Activated effector memory CD4-positive, alpha-beta T cell treated with Interleukin-2 at 50 U/mL for 16 hours (primary cell): ENCODE measurements at regions not wholly inside any gene's neighbourhood (a gene's known extent, or its start where the extent isn't known, plus 50 kb on each side); places are given as distances from the start of the nearest gene placed in this dataset.

Experiments
- DNase-seq: peaks from one replicate; pipeline ENCODE4 v3.0.0-alpha.2; 2020

- no peak for DNase-seq
Measured at GRCh38 chr9:107064378-107064777, 201.4 kb downstream of the ZNF462 start.

GRCh38 chr9:107065549-107065948 is 202.6 kb downstream of the ZNF462 start:
- no peak for DNase-seq

DNA sequence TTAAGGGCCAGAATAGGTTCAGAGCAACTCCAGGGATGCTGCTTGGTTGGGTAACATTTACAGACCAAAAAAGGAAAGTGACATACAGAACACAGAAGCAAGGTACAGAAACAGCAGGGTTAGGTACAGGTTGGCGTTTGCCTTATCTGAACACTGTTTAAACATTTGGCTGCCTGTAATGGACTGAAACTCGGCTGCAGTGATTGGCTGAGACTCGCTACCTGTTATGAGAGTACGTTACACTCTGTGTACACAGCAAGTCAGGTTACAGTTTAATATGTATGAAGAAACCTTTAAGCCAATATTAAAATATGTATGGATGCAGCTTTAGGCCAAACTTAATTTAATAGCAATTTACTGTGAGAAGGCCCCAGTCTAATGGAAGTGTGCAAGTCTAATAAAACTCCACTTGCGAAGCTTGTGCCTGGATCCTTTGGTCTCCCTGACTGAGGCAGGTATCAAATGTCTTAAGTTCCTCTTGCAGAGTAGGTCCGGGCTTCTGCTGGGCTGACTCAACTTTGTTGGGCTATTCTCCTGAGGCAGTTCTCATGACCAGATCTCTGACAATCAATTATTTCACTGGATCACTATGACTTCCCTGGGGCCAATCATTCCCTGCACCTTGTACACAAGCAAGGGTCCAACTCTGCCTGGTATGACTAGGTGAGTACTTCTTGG is 204.9 kb downstream of the ZNF462 start:
- DNase-seq, result no peak

GRCh38 chr9:107068581-107068980 is 205.6 kb downstream of the ZNF462 start:
- no peak for DNase-seq

- no peak for DNase-seq
Measured at GRCh38 chr9:107070586-107070985, 207.6 kb downstream of the ZNF462 start.

- DNase-seq, result no peak
Measured at GRCh38 chr9:107078061-107078460, 205.0 kb upstream of the RAD23B start.

DNA sequence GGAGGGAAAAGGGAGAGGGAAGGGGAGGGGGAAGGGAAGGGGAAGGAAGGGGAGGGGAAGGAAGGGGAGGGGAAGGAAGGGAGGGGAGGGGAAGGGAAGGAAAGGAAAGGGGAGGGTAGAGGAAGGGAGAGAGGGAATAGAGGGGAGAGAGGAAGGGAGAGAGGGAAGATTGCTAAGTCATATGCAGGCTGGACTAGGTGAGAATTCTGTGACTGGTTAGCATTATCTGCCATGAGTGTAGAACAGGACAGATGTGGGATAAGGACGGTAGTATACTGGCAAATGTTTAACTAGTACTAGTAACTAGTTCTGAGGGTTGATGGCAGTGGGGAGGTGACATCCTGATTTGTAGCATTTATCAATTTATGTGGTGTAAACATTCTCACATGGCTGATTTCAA is 203.5 kb upstream of the RAD23B start:
- DNase-seq, result no peak

GRCh38 chr9:107080130-107080529 is 202.9 kb upstream of the RAD23B start:
- no peak for DNase-seq

- DNase-seq, result no peak
Measured at GRCh38 chr9:107086460-107086859, 196.6 kb upstream of the RAD23B start.

DNA sequence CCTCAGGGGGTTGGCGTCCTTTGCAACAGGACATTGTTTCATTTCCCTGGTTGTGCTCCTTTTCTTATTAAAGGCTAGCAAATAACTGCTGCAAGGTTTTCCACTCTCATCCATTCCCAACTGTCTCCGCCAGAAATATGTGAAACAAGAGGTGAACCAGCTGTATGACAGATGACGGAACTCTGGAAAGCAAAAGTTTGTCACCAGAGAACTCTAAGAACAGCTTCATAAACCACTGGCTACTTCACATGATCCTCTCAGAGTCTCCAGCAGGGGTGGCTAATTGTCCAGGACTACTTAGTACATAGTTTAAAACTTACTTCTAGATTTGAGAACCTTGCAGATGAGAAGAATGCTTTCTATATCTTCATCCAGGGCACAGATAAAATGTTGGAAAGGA is 195.9 kb upstream of the RAD23B start:
- DNase-seq, result no peak

DNA sequence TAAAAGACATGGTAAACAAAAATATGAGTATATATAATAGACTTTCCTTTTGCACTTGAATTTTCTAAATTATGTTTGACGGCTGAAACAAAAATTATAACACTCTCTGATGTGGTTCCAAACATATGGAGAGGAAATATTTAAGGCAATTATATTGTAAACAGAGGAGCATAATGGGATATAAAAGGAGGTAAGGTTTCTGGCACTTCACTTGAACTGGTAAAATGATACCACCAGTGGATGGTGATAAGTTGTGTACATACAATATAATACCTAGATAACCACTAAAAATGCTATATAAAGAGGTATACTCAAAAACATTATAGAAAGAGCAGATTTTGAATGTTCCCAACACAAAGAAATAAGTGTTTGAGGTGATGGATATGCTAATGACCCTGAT is 192.9 kb upstream of the RAD23B start:
- DNase-seq, result no peak

DNA sequence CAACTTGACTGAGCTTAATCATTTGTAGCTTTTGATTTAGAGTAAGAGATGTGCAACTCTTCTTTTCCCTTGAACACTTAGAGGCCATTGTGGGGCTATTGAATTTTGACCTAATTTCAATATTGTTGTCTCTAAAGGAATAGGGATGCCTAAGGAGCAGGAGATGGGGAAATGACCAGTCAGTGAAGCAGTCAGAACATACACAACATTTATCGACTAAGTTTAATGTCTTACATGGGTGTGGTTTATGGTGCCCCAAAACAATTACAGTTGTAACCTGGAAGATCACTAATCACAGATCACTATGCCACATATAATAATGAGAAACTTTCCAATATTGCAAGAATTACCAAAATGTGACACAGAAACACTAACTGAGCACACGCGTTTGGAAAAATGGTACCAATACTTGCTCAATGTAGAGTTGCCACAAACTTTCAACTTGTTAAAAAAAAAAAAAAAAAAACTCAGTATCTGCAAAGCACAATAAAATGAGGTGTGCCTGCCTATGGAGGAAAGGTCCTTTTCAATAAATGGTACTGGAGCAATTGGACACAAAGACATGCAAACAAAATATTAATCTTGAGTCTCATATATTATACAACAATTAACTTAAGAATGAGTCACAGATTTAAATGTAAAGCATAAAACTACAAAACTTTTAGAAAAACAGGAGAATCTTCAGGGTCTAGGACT is 189.6 kb upstream of the RAD23B start:
- DNase-seq, result no peak

GRCh38 chr9:107094370-107094769 is 188.7 kb upstream of the RAD23B start:
- DNase-seq, result no peak

DNA sequence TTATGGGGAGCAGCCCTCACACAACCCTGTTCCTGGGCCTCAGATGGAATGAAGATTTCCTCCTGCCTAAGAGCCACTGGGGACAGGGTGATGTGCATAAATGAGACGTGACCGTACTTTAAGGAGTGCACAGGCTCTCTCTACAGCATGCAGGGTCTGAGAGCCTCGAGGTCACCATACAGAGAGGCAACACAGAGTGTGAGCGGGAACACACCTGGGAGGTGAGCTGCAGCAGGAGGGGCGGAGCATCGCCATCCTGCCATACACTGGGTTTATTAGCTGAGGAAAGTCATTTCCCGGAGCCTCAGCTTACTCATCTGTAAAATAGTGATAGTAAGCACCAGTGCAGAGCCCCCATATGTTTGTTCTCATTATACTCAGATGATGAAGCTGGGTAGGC is 182.5 kb upstream of the RAD23B start:
- DNase-seq, result no peak

DNA sequence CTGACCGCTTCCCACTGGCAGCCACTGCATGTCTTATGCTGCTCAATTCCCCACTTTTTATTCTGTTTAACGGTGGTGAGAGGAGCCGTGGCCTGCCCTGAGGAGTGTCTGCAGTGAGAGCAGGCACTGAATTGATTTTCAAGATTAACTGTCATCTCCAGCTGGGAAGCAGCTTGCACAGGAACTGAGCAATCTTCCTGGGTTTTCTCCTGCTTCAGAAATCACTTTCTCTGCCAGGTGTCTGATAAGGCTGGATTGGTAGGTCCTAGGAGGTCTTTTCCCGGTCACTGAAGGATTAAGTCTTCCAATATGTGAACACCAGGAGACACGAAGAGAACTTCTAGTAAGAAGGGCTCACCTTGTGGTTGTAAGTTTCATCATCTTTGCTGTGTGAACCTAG is 181.1 kb upstream of the RAD23B start:
- no peak for DNase-seq

GRCh38 chr9:107103621-107104020 is 179.5 kb upstream of the RAD23B start:
- no peak for DNase-seq

- DNase-seq, result no peak
Measured at GRCh38 chr9:107105784-107106183, 177.3 kb upstream of the RAD23B start.

DNA sequence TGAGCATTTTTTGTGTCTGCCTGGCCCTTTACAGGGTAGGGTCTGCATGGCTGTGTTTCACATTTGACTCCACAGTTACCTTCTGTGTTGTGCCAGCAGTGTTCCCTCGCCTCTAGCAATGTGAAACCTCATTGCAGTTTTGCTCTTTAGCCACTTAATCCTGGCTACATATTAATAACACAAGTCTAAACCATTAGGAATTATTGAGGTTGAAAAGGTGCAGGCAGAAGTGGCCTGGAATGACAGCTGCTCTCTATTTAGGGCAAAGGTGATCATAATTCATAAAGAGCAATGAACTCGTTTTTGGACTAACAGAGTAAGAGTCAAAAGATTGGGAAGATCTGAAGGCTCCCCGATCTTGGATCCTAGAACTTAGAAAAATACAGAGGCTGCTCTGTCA is 176.7 kb upstream of the RAD23B start:
- DNase-seq, result no peak

DNA sequence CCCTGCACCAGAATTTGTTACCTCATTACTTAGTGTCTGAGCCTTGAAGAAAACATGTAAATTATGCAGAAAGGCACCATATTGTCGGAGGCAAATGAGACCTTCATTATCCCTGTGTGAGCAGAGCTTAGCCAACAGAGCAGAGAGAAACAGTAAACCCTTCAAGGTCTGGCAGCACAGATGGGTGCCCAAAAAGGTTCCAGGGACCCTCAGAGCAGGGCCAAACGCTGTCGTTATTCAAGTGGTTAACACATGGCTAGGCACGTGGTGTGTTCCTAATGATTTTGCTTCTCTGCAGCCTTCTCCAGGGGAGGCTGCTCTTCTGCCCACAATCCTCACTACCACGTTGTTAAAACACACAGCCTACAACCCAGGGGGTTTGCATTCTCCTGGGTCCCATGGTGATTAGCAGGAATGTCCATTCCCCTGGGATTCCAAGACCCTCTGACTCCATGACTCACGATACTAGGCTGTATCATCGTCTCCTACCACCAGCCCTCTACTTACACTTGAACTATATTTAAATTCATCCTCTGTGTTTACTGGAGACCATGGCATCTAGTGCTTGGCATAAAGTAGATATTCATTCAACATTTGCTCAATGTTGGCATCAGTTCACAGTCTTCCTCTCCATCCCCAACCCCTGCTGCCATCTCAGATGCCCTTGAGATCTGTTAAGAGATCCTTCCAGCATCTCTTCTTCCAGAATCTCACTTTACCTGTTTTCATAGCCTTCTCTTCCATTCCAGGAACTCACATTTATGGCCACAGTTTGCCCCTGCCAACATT is 174.5 kb upstream of the RAD23B start:
- no peak for DNase-seq

GRCh38 chr9:107109324-107109723 is 173.8 kb upstream of the RAD23B start:
- DNase-seq, result no peak

DNA sequence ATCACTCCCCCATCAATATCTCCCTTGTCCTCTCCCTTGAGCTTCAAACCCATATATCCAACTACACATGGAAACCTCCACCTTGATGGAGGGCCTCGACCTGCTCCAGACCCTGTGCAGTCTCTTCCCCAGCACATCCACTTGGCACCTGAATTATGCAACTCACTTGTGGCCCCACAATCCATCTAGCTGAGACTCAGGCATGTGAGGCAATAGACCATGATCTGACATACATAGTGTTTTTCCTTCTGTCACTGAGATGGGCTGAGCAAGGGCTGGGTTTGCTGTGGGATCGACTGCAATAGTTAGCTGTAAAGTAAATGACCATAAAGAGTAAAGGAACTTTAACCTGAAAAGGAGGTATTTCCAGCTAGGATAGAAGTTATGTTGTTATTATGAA is 172.9 kb upstream of the RAD23B start:
- no peak for DNase-seq

DNA sequence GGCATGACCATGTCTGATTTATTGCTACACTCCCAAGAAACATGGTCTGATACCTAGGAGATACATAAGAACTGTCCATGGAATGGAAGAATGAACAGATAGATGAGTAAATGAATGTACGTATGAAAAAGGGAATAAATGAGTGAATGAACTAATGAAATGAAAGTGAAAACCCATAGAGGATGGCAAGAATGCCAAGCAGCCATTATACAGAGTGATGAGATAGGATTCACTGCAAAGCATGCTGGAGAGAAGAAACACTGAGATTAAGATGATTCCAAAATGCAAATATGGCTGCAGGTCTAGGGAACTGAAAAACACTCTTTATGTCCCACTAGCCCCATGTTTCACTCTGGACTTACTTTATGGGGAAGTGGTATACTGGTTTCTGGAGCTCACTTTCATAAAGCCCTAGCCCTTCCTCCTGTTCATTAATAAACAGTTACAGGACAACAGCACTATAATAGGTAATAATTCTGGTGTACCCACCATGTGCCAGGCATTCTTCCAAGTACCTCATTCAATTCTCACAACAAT is 170.3 kb upstream of the RAD23B start:
- no peak for DNase-seq

GRCh38 chr9:107118863-107119624 is 164.0 kb upstream of the RAD23B start:
- DNase-seq, result no peak
